ENCODE measurements at regions not wholly inside any gene's neighbourhood (a gene's known extent, or its start where the extent isn't known, plus 50 kb on each side); places are given as distances from the start of the nearest gene placed in this dataset.
"Not testable (repeated sequence)": the region's sequence is repeated elsewhere in the genome, so short reads cannot be mapped to it uniquely, and the experiment has no call there.

GRCh38 chr13:65936249-65936648 is 1293.9 kb downstream of the PCDH9 start:
- DNase-seq = no peak

GRCh38 chr13:65932587-65933239 is 1297.4 kb downstream of the PCDH9 start:
- no peak for DNase-seq

- no peak for DNase-seq
Measured at GRCh38 chr13:65932013-65932412, 1298.1 kb downstream of the PCDH9 start.

GRCh38 chr13:65929436-65929835 is 1300.7 kb downstream of the PCDH9 start:
- no peak for DNase-seq

GRCh38 chr13:65926750-65927171 is 1303.4 kb downstream of the PCDH9 start:
- DNase-seq = peak; percentile 26

DNA sequence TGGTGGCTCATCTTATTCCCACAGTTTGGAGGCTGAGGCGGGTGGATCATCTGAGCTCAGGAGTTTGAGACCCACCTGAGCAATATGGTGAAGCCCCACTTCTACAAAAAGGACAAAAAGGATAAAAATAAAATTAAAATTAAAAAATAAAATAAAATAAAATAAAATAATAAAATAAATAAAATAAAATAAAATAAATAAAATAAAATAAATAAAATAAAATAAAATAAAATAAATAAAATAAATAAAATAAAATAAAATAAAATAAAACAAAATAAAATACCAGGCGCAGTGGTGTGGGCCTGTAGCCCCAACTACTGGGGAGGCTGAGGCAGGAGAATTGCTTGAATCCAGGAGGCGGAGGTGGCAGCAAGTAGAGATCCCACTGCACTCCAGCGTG is 1307.3 kb downstream of the PCDH9 start:
- DNase-seq = not testable (repeated sequence)

DNA sequence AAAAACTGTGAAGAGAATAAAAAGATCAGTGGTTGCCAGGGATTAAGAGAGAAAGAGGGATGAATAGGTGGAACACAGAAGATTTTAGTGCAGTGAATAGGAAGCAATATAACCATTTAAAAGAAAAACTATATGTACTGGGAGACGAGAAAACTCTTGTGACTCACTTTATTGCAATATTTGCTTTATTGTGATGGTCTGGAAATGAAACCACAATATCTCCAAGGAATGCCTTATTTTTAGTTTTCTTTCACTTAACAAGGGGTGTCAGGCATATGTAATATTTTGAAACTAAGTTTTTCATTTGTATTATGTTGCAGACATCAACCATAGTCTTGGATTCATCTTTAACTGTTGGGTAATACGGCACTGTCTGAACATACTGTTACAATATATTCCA is 1308.2 kb downstream of the PCDH9 start:
- DNase-seq = no peak

DNA sequence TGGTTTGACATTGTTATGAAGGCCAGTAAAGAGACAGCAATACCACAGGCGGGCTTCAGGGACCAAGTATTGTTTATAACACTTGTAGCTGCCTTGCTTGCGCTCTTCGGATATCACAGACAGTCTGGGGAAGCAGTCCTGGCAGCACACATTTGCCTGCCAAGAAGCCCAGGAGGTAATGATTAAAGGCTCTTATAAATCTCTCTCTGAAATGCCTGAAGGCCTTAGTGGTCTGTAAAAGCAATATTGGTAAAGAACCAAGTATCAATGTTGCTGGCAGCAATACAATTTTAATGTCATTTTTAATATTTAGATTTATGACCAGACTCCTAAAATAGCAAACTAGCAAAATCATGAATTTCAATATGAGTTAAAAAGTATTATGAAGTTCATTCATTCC is 1312.4 kb downstream of the PCDH9 start:
- DNase-seq = no peak

GRCh38 chr13:65915195-65915594 is 1314.9 kb downstream of the PCDH9 start:
- DNase-seq = no peak

GRCh38 chr13:65914716-65915115 is 1315.4 kb downstream of the PCDH9 start:
- DNase-seq = no peak

DNA sequence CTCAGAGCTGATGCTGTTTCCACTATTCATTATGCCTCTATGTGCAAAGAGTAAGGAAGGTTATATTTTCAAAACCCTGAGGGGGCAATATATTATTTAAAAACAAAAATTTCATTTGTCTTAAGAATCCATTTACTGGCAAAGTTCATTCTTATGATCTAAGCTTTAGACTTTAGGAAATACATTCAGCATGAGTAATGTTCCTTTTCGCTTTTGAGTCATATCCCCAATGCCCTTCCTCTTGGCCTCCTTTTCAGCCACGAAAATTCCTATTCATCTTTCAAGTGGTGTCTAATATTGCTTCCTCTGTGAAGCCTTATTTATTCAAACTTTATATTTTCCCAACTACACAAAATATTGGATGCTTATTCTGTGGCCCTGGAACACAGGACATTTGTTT is 1317.0 kb downstream of the PCDH9 start:
- DNase-seq = no peak

DNA sequence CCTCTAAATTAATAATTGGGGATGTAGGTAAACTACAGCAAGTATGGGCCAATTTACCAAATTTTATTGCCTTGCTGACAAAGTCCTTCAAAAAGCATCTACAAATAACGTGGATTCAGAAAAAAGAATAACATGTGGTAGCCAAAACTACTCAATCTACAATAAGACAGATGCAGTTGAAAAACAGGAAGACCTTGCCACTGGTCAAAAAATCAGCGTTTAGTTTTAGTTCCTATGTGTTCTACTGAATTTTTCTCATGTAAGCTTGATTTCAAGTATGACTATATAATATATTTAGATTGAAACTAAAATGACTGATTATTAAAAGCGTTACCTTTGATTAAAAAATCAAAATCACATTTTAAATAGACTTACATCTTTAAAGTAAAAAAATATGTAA is 1317.6 kb downstream of the PCDH9 start:
- DNase-seq = no peak

- DNase-seq = no peak
Measured at GRCh38 chr13:65911546-65912193, 1318.5 kb downstream of the PCDH9 start.

DNA sequence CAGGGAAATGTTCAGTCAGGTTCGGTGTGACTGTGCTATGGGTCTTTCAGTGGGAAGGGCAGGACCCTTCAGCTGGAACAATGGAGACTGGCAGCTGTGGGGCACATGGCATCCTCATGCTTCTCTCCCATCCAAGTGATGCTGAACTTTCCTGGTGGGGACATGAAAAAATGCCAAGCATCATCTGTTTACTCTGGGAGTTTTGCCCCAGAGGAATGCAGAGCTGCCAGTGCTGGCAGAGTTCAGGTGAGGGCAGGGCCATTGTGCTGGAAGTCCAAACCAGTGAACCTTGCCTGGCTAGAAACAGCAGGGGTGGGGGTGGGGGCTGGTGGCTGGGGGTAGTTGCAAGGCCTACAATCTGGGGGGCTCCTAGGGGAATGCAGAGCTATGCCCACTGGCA is 1320.6 kb downstream of the PCDH9 start:
- no peak for DNase-seq

GRCh38 chr13:65907666-65908525 is 1322.2 kb downstream of the PCDH9 start:
- no peak for DNase-seq

DNA sequence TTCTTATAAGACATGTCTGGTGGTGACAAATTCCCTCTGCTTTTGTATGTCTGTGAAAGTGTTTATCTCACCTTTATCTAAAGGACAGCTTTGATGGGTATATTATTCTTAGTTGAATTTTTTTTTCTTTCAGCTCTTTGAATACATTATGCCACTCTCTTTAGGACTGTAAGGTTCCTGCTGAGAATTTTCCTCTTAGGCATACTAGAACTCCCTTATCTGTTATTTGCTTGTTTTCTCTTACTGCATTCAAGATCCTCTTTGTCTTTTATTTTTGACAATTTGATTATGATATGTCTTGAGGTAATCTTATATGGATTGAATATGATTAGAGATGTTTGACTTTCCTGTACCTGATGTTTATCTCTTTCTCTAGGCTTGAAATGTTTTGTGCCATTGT is 1328.4 kb downstream of the PCDH9 start:
- no peak for DNase-seq

DNA sequence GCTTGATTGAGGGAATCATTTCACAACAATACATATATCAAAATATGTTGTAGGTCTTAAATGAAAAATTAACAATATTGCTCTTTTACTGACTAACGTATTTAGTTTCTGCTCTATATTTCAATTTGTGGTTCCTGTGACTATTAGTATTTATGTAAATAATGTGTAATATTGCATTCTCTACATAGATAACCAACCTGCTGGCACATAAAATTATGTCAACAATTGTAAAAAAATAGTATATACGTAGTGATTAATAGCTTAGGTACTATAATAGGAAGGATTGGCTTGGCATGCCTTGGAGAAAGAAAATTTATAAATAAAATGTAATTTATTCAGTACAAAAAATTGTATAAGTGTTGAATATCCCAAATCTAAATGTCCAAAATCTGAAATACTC is 1336.1 kb downstream of the PCDH9 start:
- DNase-seq = no peak

- no peak for DNase-seq
Measured at GRCh38 chr13:65892859-65893258, 1337.3 kb downstream of the PCDH9 start.

DNA sequence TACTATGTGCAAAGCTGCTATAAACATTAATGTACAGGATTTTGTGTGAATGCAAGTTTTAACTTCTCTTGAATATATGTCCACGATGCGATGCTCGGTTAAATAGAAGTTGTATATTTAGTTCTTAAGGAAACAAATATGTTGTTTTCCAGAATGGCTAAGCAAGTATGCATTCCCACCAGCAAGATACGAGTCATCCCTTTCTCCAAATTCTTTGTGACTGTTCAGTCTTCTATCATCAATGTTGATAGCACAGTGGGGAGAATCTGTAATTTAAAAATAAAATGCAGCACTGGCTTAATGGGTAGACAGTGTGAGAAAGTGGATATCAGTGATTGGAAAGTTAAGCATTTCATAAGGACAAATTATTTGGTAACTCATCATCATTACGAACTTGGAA is 1340.8 kb downstream of the PCDH9 start:
- DNase-seq = no peak

- DNase-seq = no peak
Measured at GRCh38 chr13:65882810-65883209, 1347.3 kb downstream of the PCDH9 start.

- no peak for DNase-seq
Measured at GRCh38 chr13:65881561-65882155, 1348.5 kb downstream of the PCDH9 start.

GRCh38 chr13:65875031-65875430 is 1355.1 kb downstream of the PCDH9 start:
- no peak for DNase-seq

- no peak for DNase-seq
Measured at GRCh38 chr13:65872448-65872847, 1357.7 kb downstream of the PCDH9 start.

GRCh38 chr13:65868884-65869283 is 1361.3 kb downstream of the PCDH9 start:
- DNase-seq = no peak
